HG02973 (cell line): ENCODE measurements at regions not wholly inside any gene's neighbourhood (a gene's known extent, or its start where the extent isn't known, plus 50 kb on each side); places are given as distances from the start of the nearest gene placed in this dataset.

Experiments used
- ATAC-seq: cut with Tn5 transposase; IDR thresholded peaks from one replicate; pipeline ENCODE4 v1.9.1; 2021; ENCODE audit warnings: moderate library complexity; ENCODE audit not compliant: unreplicated experiment

- ATAC-seq: no peak
Observed at GRCh38 chr5:56289602-56289987, 56.5 kb upstream of the ANKRD55 start.

GRCh38 chr5:56288873-56289601 lies 55.9 kb upstream of the ANKRD55 start:
- no peak for ATAC-seq

- no peak for ATAC-seq
Observed at GRCh38 chr5:56286015-56286884, 53.1 kb upstream of the ANKRD55 start.

GRCh38 chr5:56282951-56283350 lies 49.8 kb upstream of the ANKRD55 start:
- no peak for ATAC-seq
